A673 (cell line): ENCODE measurements at regions not wholly inside any gene's neighbourhood (a gene's known extent, or its start where the extent isn't known, plus 50 kb on each side); places are given as distances from the start of the nearest gene placed in this dataset.

Source experiments
- CTCF ChIP-seq: fragments of 300-800, 200-600 bp; sonication (generic); conservative IDR thresholded peaks from 2 replicates; pipeline ENCODE4 v1.5.1; 2017; ENCODE audit warnings: low read depth, mild to moderate bottlenecking, antibody characterized with exemption, low read length, moderate library complexity, mixed read lengths
- EZH2 ChIP-seq: fragments of 200-600 bp; sonication (generic); IDR thresholded peaks from 2 replicates; pipeline ENCODE4 v1.6.1; 2017; ENCODE audit warnings: borderline replicate concordance, low read depth, mild to moderate bottlenecking, mixed read lengths, antibody characterized with exemption, low read length; ENCODE audit not compliant: poor library complexity, severe bottlenecking

GRCh38 chr3:6119367-6119766 is 741.5 kb upstream of the GRM7 start:
- TF ChIP-seq CTCF (no peak), EZH2 (no peak)
